ENCODE measurements at regions not wholly inside any gene's neighbourhood (a gene's known extent, or its start where the extent isn't known, plus 50 kb on each side); places are given as distances from the start of the nearest gene placed in this dataset.

GRCh38 chr21:29441651-29442050 lies 142.9 kb downstream of the BACH1 start:
- DNase-seq (ENCODE audit: low read depth): peak; percentile 32

- no peak for DNase-seq (ENCODE audit: low read depth)
Observed at GRCh38 chr21:29443411-29444010, 144.8 kb downstream of the BACH1 start.

DNA sequence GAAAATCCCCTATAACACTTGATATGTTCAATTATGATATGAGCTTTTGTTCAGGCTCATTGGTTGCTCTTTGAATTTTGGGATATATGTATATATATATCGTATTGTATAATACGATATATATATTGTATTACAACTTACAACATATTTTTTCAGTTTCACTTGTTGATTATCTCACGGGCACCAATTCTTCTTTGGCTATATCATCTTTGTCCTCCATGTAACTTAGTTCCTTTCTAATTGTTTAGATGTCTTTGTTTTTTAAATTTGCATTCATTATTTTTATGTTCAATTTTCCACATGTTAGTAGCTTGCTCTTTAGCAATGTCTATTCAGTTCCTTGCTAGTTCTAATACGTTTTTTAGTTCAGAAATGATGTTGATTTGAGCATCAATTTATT lies 150.0 kb downstream of the BACH1 start:
- no peak for DNase-seq (ENCODE audit: low read depth)

- no peak for DNase-seq (ENCODE audit: low read depth)
Observed at GRCh38 chr21:29449306-29449950, 150.7 kb downstream of the BACH1 start.

DNA sequence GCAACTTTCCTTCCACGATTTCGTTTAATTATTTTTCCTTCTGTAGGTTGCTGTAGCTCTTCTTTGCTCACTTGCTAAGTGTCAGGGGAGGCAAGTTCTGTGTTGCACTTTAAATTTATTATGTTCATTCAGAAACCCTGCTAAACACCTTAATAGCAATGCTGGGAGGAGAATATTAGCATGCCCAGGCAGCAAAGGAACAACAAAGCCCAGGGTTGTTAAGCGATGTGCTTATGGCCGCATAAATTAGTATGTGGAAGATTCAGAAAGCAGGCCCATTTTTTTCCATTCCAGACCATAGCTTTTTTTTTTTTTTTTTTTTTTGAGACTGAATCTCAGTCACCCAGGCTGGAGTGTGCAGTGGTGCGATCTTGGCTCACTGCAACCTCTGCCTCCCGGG lies 151.3 kb downstream of the BACH1 start:
- DNase-seq (ENCODE audit: low read depth): no peak

- no peak for DNase-seq (ENCODE audit: low read depth)
Observed at GRCh38 chr21:29453511-29453910, 154.8 kb downstream of the BACH1 start.

DNA sequence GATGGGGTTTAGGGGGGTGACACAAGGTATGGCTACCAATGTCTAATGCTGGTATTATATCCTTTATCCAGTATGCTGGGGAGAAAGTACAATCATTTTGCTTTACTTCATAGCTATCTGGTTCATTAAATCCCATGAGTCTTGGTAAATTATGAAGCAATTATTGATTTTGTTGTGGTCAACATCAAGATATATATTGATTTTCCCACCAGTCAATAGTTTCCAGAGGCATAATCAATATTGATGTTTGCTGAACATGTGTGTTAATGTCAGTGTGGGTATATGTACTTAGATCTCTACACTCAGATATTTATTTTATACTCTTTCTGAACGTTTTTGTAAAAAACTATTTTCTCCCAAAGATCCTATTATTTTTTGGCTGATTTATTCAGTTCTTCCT lies 155.5 kb downstream of the BACH1 start:
- no peak for DNase-seq (ENCODE audit: low read depth)

DNA sequence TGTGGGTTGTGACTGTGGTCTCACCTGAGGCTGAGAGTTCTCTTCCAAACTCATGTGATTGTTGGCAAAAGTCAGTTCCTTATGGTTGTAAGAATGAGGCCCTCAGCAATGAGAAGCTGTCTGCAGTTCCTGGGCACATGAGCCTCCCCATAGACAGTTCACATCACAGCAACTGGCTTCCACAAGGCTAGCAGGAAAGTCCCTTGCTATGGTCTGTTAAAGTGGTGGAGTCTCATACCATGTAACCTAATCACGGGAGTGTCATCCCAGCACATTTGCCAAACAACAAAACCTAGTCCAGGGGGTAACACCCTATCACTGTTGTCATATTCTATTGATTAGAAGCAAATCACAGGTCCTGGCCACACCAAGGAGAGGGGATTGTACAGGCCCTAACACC lies 163.8 kb downstream of the BACH1 start:
- no peak for DNase-seq (ENCODE audit: low read depth)

DNA sequence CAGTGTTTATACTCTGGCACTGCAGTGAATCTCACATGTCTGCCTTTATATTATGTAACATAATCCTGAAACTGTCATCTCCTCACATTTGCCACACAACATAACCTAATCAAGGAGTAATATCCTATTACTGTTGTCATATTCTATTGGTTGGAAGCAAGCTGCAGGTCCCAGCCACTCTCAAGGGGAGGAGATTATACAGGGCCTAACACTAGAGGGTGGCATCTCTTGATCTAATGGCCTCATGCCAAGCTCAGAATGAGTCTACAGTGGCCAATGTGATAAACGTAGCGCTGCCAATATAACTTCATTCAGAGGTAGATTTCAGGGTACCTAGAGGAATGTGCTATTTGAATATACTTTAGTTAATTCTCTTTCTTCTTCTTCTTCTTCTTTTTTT lies 166.8 kb downstream of the BACH1 start:
- DNase-seq (ENCODE audit: low read depth): no peak

- no peak for DNase-seq (ENCODE audit: low read depth)
Observed at GRCh38 chr21:29466532-29466931, 167.8 kb downstream of the BACH1 start.

DNA sequence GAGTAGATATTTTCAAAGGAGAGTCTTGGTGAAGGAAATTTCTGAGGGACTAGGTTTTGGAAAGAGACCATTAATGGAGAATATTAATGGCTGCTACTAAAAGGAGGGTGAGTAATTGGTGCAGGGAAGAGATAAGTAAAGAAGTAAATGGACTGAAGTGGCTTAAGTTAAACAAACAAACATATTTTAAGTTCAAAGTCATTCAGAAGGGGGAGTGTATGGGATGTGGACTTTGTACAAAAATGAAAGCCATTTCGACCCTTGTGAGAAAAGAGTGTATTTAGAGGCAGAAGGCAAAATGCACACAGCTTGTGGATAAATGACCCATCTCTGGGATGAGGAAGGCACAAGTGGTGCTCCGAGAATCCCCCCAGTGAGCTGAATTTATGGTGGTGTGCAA lies 171.7 kb downstream of the BACH1 start:
- no peak for DNase-seq (ENCODE audit: low read depth)

DNA sequence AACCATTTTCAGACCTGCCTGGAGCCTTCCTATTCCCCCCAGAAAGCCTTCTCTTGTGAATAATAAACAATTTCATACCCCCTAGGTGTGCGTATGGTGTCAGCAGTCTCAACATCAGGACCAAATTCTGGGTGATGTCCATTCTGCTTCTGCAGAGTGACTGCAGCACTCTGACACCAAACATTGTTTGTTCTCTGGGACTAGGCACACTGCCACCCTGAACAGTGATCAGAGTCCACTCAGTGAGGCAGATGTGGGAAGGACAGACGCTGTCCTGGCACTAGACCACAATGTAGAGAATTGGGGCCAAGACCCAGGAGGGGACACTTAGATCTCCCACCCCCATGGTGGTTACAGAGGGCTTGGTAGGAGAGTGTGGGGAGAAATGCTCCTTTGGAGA lies 175.1 kb downstream of the BACH1 start:
- no peak for DNase-seq (ENCODE audit: low read depth)

DNA sequence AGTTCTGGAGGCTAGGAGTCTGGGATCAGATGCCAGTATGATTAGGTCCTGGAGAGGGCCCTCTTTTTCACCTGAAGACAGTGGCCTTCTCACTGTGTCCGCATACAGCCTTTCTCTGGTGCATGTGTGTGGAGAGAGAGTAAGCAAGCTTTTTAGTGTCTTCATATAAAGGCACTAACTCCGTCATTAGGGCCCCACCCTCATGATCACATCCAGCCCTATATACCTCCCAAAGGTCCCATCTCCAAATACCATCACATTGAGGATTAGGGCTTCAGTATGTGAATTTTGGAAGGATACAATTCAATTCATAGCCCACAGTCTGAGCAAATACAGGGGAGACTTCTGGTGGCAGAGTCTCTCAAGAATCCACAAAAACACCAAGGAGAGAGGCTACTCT lies 176.6 kb downstream of the BACH1 start:
- DNase-seq (ENCODE audit: low read depth): no peak

DNA sequence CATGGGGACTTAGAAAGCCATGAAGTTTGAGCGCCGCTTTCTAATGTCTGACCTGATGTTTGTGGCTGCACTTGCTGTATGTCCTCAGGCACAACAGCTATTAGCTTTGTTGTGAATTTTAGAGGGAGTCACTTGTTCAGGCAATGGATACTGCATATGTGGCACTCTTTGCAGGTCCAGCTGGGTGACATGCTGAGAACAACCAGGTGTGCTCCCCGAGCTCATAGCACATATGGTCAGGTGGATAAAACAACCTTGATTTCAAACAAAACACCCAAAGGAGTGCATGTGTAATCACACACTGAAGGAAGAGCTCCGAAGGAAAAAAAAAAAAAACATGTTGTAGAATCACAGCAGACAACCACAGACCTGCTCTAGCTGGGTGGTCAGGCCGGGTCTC lies 178.6 kb downstream of the BACH1 start:
- DNase-seq (ENCODE audit: low read depth): no peak

GRCh38 chr21:29477941-29478340 lies 179.2 kb downstream of the BACH1 start:
- peak; percentile 67 for DNase-seq (ENCODE audit: low read depth)

- DNase-seq (ENCODE audit: low read depth): no peak
Observed at GRCh38 chr21:29481081-29481480, 182.4 kb downstream of the BACH1 start.

- peak; percentile 60 for DNase-seq (ENCODE audit: low read depth)
Observed at GRCh38 chr21:29481641-29482040, 182.9 kb downstream of the BACH1 start.

DNA sequence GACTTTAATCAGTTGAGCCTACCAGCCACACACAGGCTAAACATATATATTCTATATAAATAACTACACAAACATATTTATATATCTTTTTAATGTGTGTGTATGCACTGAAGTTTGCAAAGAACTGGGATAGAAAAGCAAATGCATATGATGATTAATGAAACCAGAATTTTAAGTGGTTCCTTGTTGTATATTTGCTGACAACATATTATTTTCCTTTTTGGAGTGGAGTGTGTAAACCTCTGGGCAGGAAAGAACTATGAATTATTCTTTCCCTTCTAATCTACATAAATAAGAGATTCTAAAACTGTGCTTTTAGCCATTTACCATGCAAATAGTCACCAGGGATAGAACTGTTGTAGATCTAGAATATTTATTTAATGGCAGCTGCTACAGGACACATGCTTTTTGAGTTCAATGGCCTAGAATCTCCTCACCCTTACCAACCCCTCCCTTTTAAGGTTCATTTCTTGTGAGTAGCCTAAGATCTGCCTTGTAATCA lies 187.6 kb downstream of the BACH1 start:
- no peak for DNase-seq (ENCODE audit: low read depth)
